ENCODE measurements at regions not wholly inside any gene's neighbourhood (a gene's known extent, or its start where the extent isn't known, plus 50 kb on each side); places are given as distances from the start of the nearest gene placed in this dataset.

- ATAC-seq (ENCODE audit: poor library complexity) (peak; percentile 85), DNase-seq (no peak)
- intact Hi-C loops (cut with DNase I) = no loop called here
Observed at GRCh38 chr10:55466806-55467504, 665.9 kb upstream of the PCDH15 start.

GRCh38 chr10:55464083-55464482 is 663.1 kb upstream of the PCDH15 start:
- intact Hi-C loops (cut with DNase I) = no loop called here
- ATAC-seq (ENCODE audit: poor library complexity) = no peak

DNA sequence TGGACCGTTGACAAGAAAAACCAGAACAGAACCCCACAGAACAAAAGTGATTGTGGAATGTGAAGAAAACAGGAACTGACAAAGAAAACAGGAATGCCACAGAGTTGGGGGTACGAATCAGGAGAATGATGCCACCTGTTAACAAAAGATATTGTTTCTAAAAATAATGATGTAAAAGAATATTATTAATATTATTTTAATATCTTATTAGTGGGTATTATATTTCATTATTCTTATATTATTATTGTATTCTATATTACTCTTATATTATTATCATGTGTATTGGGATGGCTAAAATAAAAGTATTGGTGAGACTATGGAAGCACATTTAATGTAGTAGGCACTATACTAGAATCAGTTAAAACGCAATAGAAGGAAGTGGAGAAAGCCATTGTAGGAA is 659.0 kb upstream of the PCDH15 start:
- DNase-seq (no peak), ATAC-seq (ENCODE audit: poor library complexity) (no peak)
- intact Hi-C loops (cut with DNase I) = no loop called here

More at GRCh38 chr10:55464083-55464482, 663.1 kb upstream of the PCDH15 start:
- no peak for DNase-seq

- no peak for DNase-seq
- ATAC-seq (ENCODE audit: poor library complexity) = no peak
- intact Hi-C loops (cut with DNase I) = no loop called here
Observed at GRCh38 chr10:55449981-55450380, 649.0 kb upstream of the PCDH15 start.

DNA sequence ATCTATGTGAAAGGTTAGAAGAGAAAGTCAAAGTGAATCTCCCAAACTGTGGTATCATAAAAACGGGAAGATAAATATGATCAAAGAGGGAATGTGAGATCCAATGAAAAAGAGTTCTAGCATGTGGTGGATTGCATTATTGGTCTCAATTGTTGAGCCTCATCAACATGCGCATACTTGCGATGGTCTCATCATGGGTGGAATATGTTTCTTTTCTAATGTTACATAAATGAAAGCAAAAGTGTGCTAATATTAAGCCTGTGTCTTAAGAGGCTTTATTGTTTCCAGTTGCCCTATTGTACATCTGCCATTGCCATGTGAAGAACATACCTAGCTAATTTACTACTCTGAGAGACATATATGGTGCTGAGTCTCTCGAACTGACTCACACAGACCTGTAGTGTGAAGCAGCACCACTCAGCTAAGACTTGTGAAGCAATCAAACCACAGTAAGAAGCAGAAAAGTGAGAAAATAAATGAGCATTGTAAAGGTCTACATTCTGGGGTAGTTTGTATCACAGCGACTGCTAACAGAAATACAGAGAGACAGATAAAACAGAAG is 645.5 kb upstream of the PCDH15 start:
- DNase-seq (no peak), ATAC-seq (ENCODE audit: poor library complexity) (no peak)
- intact Hi-C loops (cut with DNase I) = no loop called here

- intact Hi-C loops (cut with DNase I) = no loop called here
- ATAC-seq (ENCODE audit: poor library complexity) (no peak), DNase-seq (no peak)
Observed at GRCh38 chr10:55441777-55442176, 640.7 kb upstream of the PCDH15 start.

DNA sequence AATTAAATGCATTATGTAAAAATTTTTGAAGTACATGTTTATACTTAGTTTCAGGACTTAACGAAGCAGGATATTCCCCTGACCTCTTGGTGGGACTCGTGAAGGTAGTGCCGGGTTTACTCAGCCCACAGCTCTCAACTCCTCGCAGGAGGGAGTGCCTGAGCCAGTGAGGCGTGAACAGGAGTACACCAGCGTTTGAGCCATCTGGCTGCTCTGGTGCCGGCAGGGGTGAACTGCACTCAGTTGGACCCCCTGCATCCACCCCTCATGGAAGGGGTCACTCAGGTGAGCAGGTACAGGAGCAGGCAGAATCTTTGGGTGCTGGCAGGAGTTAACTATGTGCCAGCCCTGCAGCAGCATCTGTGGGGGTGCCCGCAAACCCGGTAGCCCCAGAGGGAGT is 625.1 kb upstream of the PCDH15 start:
- intact Hi-C loops (cut with DNase I) = no loop called here
- no peak for DNase-seq
- no peak for ATAC-seq (ENCODE audit: poor library complexity)

- DNase-seq (peak; percentile 44), ATAC-seq (ENCODE audit: poor library complexity) (peak; percentile 99)
- intact Hi-C loops (cut with DNase I) = no loop called here
Observed at GRCh38 chr10:55410415-55410885, 609.4 kb upstream of the PCDH15 start.

DNA sequence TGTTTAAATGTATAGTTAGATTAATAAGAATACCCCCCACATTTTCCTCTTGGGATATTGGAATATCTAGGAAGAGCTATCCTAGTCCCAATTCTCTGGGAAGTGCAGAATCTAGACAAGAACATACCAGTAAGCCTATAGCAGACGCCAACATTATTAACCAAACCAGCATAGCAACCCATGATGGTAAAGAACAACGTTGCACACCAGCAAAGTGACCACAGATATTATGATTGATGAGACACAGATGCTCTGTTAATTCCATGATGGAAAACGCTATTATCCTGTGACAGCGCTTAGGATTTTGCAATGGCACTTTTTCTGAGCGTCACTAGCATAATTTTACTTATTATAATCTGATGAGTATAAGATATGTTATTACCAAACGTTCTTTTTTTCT is 603.1 kb upstream of the PCDH15 start:
- no peak for DNase-seq
- no peak for ATAC-seq (ENCODE audit: poor library complexity)
- intact Hi-C loops (cut with DNase I) = no loop called here

DNA sequence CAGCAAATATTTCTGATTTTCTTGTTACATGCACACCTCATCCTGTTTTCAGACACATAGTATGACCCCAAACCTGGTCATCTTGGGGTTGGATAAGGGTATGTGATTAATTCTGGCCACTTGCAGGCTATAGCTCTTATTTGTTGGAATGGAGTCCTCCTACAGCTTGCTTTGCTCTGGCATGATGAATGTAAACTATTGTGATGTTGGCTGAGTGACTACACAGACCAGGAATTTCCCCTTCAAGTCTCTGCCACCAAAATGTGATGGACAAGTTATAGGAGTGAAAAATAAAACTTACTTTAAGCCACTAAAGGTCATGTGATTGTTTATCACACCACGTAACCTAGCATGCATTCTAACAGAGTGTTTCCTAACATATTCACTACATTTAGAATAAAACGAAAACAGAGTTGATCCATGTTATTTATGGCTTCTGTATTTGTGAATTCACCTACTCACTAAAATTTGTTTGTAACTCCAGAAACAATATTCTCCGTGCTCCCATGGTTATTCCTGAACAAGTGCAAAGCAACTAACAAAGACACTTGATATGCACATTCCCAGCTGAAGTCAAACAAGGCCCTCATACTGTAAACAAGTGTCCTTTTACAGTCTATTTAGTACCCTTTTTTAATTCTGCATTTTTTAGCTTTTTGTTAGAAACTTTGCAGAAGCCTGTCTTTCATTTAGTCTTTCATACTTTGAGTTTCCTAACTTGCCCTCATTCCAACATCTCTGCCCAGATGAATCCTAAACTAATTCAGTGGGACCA is 599.2 kb upstream of the PCDH15 start:
- intact Hi-C loops (cut with DNase I) = no loop called here
- no peak for ATAC-seq (ENCODE audit: poor library complexity)
- DNase-seq = no peak

- intact Hi-C loops (cut with DNase I) = no loop called here
- DNase-seq = no peak
- no peak for ATAC-seq (ENCODE audit: poor library complexity)
Observed at GRCh38 chr10:55398497-55398882, 597.5 kb upstream of the PCDH15 start.

DNA sequence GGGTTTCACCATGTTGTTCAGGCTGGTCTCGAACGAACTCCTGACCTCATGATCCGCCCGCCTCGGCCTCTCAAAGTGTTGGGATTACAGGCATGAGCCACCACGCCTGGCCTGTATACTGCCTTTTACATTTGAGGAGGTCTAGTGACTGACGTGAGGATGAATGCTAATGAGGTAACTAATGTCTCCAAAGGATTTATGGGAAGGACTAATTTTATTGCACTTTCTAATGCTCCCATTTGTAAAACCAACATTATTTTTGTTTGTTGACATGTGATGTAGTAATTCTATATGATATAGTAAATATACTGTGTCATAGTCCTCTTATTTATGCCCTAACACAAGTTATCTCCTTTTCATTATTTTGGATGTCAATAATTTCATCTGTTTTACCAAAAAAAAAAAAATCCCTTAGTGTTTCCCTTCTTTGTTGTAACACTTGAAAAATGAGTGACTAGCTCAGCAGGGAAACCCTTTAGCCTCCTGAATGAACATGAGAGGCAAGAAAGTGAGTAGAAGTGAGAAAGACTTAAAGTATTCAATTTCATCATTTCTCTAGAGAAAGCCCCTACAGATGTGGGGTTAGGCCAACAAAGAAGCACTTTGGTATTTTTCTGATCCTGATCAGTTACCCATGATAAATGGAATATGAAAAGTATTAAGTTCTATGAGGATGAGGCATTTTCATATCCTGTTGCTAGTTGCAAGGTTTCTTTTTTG is 596.9 kb upstream of the PCDH15 start:
- intact Hi-C loops (cut with DNase I) = no loop called here
- ATAC-seq (ENCODE audit: poor library complexity) = no peak
- DNase-seq = no peak

DNA sequence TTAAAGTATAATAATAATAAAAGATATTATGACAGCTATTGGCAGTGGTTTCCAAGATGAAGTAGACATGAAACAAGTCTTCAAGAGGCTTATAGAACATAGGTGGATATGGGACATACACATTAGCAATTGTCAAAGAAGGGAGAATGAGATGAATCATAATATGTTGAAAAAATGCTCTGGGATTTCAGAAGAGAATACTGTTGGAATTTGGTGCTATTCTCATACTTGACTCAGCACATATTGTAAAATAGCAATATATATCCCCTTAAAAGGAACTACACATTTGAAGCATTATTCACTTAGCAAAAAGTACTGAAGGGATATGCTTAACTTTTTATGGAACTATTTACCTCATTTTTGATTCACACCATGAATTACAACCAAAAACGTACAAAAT is 577.2 kb upstream of the PCDH15 start:
- ATAC-seq (ENCODE audit: poor library complexity) = no peak
- intact Hi-C loops (cut with DNase I) = no loop called here
- no peak for DNase-seq

DNA sequence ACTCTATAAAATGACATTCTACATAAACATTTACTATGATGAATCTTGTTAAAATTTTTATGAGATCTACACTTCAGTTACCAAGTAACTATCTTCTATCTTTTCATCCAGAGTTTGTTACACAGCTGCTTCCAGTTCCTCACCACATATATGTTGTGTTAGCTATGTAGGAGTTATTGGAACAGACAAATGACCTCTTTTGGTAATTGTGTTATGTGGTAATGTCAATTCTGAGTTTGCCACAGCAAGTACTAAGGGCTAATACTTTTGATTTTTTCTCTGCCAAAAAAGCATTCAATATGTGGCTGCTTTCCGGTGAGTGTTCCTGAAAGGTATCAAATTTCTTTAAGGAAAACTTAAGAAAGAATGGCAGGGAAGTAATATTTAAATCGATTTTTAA is 573.9 kb upstream of the PCDH15 start:
- DNase-seq = no peak
- intact Hi-C loops (cut with DNase I) = no loop called here
- ATAC-seq (ENCODE audit: poor library complexity) = no peak

DNA sequence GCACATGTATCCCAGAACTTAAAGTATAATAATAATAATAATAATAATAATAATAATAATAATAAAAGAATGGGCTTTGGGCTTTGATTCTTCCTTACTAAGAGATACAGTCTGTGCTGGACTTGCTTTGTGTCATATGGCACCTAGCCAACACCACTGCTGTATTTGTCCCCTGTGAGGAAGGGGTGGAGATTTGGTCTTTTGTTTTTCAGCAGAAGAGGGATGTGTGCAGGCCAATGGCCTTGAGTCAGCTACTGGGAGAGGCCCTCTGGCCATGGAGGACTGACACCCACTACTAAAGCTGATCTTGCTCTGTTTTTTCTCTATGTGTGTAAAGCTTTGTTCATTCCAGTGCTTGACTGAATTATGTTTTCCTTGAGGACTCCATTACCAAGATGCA is 573.0 kb upstream of the PCDH15 start:
- ATAC-seq (ENCODE audit: poor library complexity) (peak; percentile 48), DNase-seq (no peak)
- intact Hi-C loops (cut with DNase I) = no loop called here

DNA sequence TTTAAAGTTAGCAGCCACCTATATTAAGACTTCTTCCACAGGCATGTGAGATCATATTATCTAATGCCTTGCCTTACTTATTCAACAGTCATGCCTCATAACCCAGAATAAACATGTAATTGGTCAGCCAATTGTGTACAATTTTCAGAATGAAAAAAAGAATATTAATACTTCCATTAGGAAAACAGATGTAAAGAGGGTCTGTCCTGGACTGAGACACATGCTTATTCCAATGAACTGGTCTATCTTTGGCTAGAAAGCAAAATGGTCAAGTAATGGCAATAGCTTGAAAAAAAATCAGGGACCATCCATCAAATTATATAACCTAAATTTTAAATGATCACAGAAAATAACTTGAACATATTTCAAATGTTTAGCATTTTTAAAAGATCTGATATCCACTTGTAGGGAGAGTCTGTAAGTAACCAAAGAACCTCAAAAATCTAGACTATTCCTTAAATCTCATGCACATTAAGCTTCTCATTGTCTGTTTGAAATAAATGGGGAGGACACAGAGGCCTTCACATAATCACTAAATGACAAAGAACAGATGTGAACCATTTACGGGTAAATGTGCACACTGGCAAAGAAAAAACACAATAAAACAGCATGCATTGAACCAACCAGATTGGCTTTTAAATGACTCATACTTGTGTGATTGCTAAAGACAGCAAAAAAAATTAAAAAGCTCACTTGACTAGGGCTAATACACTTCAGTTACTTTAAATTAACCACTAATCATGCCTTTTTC is 568.8 kb upstream of the PCDH15 start:
- ATAC-seq (ENCODE audit: poor library complexity) (no peak), DNase-seq (no peak)
- intact Hi-C loops (cut with DNase I) = no loop called here

DNA sequence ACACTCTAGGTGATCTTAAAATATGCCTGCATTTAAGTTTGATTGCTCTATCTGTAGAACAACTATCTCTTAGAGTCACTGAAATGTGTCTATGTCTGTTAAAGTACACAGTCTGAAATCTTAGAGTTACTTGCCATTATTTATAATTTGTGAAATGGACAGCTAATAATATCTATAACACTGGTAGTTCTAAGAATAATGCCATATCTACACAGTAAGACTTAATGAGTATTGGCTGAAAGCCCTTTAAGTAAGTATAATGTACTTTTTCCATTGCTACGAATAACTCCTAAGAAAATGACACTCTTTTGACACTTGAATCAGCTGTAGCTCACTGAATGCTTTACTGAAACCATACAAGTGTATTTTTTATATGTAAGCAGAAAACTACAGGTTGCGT is 567.4 kb upstream of the PCDH15 start:
- no peak for DNase-seq
- ATAC-seq (ENCODE audit: poor library complexity) = no peak
- intact Hi-C loops (cut with DNase I) = no loop called here

GRCh38 chr10:55367555-55367954 is 566.5 kb upstream of the PCDH15 start:
- ATAC-seq (ENCODE audit: poor library complexity) = no peak
- intact Hi-C loops (cut with DNase I) = no loop called here

GRCh38 chr10:55358539-55358938 is 557.5 kb upstream of the PCDH15 start:
- DNase-seq = no peak
- intact Hi-C loops (cut with DNase I) = no loop called here
- ATAC-seq (ENCODE audit: poor library complexity) = no peak

More at GRCh38 chr10:55367555-55367954, 566.5 kb upstream of the PCDH15 start:
- no peak for DNase-seq

All from Right ventricle myocardium superior (tissue), 1 donor.